ENCODE measurements at regions not wholly inside any gene's neighbourhood (a gene's known extent, or its start where the extent isn't known, plus 50 kb on each side); places are given as distances from the start of the nearest gene placed in this dataset.

GRCh38 chr14:97975962-97976361, 1178.8 kb downstream of the VRK1 start:
- ChIA-PET POLR2A (interaction anchor here (0.5 kb wide), 1 partner anchor 43 kb away, joined by 3 read pairs; no protein-coding TSS in a partner anchor), CTCF (no interaction called here)
- Histone ChIP-seq H3K9me3 (ENCODE audit: control insufficient read depth, insufficient read depth, low read depth, low read length) (no peaks in the 10 kb centered on the region), H3K36me3 (ENCODE audit: control insufficient read depth in 2 of 2, insufficient read depth in 1 of 2, low read length in 2 of 2) (no peaks in the 10 kb centered on the region), H3K4me3 (ENCODE audit: low read depth, low read length) (no peak overlapping the region), H3K27ac (ENCODE audit: extremely low read depth, low read depth, low read length) (no peak overlapping the region), H3K4me1 (ENCODE audit: control insufficient read depth, insufficient read depth, low read length) (no peaks in the 10 kb centered on the region)
- TF ChIP-seq ZFHX2 (tag by site-specific recombination; conservative IDR thresholded peaks at IDR 0.05) (peak; percentile 69), ZNF18 (tag by site-specific recombination; IDR thresholded peaks at IDR 0.05) (no peak), EGR2 (tag by site-specific recombination; IDR thresholded peaks at IDR 0.05; ENCODE audit: low read depth) (peak; percentile 67; the same call in 1 of the 2 replicates)

- no peak overlapping the region for H3K4me3 ChIP-seq (ENCODE audit: low read depth, low read length)
- CTCF ChIA-PET = interaction anchor here (0.8 kb wide), 1 partner anchor 89 kb away, joined by 3 read pairs; no protein-coding TSS in a partner anchor
- H3K27ac ChIP-seq (ENCODE audit: extremely low read depth, low read depth, low read length) = no peak overlapping the region
- POLR2A ChIA-PET = no interaction called here
- no peaks in the 10 kb centered on the region for H3K36me3 ChIP-seq (ENCODE audit: control insufficient read depth in 2 of 2, insufficient read depth in 1 of 2, low read length in 2 of 2)
- no peaks in the 10 kb centered on the region for H3K9me3 ChIP-seq (ENCODE audit: control insufficient read depth, insufficient read depth, low read depth, low read length)
- H3K4me1 ChIP-seq (ENCODE audit: control insufficient read depth, insufficient read depth, low read length) = no peaks in the 10 kb centered on the region
- TF ChIP-seq ZFP69B (tag by site-specific recombination; IDR thresholded peaks at IDR 0.05) (no peak), ZNF266 (tag by site-specific recombination; IDR thresholded peaks at IDR 0.05; ENCODE audit: low read depth) (no peak), ZBTB10 (tag by site-specific recombination; IDR thresholded peaks at IDR 0.05) (no peak), ZNF449 (tag by site-specific recombination; IDR thresholded peaks at IDR 0.05) (no peak), ZNF585B (tag by site-specific recombination; IDR thresholded peaks at IDR 0.05) (no peak), ZNF488 (tag by site-specific recombination; IDR thresholded peaks at IDR 0.05) (no peak), ZNF23 (tag by site-specific recombination; IDR thresholded peaks at IDR 0.05; ENCODE audit: borderline replicate concordance) (no peak), TRIM28 (IDR thresholded peaks at IDR 0.05; ENCODE audit: borderline replicate concordance, low read length) (no peak), ZNF133 (tag by site-specific recombination; IDR thresholded peaks at IDR 0.05) (no peak), TSHZ1 (tag by site-specific recombination; IDR thresholded peaks at IDR 0.05; ENCODE audit: borderline replicate concordance) (no peak), HOXD13 (CRISPR knock-in tag; IDR thresholded peaks at IDR 0.05; ENCODE audit: borderline replicate concordance) (no peak), ZNF175 (tag by site-specific recombination; IDR thresholded peaks at IDR 0.05) (no peak), ZIC2 (tag by site-specific recombination; IDR thresholded peaks at IDR 0.05) (no peak), ZNF777 (tag by site-specific recombination; IDR thresholded peaks at IDR 0.05; ENCODE audit: borderline replicate concordance) (no peak)
These were observed 1179.7 kb downstream of the VRK1 start for GRCh38 chr14:97976861-97977260.
